Fibroblast of gingiva (primary cell): ENCODE measurements at regions not wholly inside any gene's neighbourhood (a gene's known extent, or its start where the extent isn't known, plus 50 kb on each side); places are given as distances from the start of the nearest gene placed in this dataset.
"Not testable (repeated sequence)": the region's sequence is repeated elsewhere in the genome, so short reads cannot be mapped to it uniquely, and the experiment has no call there.

Experiments
- DNase-seq: peaks from one replicate; pipeline ENCODE4 v3.0.0-alpha.2; 2011; ENCODE audit warnings: low read depth

GRCh38 chr16:21422824-21423223, 144.7 kb upstream of the CRYM start:
- not testable (repeated sequence) for DNase-seq

- DNase-seq = not testable (repeated sequence)
Measured at GRCh38 chr16:21404699-21405098, 126.6 kb upstream of the CRYM start.

- DNase-seq = not testable (repeated sequence)
Measured at GRCh38 chr16:21397866-21398265, 119.8 kb upstream of the CRYM start.

GRCh38 chr16:21396545-21396944, 118.5 kb upstream of the CRYM start:
- not testable (repeated sequence) for DNase-seq

- not testable (repeated sequence) for DNase-seq
Measured at GRCh38 chr16:21390634-21391033, 112.5 kb upstream of the CRYM start.

GRCh38 chr16:21389860-21390259, 111.8 kb upstream of the CRYM start:
- DNase-seq = not testable (repeated sequence)

GRCh38 chr16:21387757-21388156, 109.7 kb upstream of the CRYM start:
- DNase-seq = not testable (repeated sequence)

GRCh38 chr16:21386201-21386915, 108.3 kb upstream of the CRYM start:
- not testable (repeated sequence) for DNase-seq

GRCh38 chr16:21383682-21384081, 105.6 kb upstream of the CRYM start:
- not testable (repeated sequence) for DNase-seq

- DNase-seq = not testable (repeated sequence)
Measured at GRCh38 chr16:21379645-21380044, 101.6 kb upstream of the CRYM start.

- not testable (repeated sequence) for DNase-seq
Measured at GRCh38 chr16:21376196-21376899, 98.3 kb upstream of the CRYM start.

GRCh38 chr16:21375334-21375733, 97.2 kb upstream of the CRYM start:
- DNase-seq = peak; percentile 16

GRCh38 chr16:21373454-21373853, 95.4 kb upstream of the CRYM start:
- not testable (repeated sequence) for DNase-seq

GRCh38 chr16:21372862-21373261, 94.8 kb upstream of the CRYM start:
- DNase-seq = not testable (repeated sequence)

GRCh38 chr16:21372162-21372835, 94.2 kb upstream of the CRYM start:
- not testable (repeated sequence) for DNase-seq

GRCh38 chr16:21370791-21371190, 92.7 kb upstream of the CRYM start:
- DNase-seq = peak; percentile 45

- DNase-seq = not testable (repeated sequence)
Measured at GRCh38 chr16:21368973-21369942, 91.2 kb upstream of the CRYM start.

- not testable (repeated sequence) for DNase-seq
Measured at GRCh38 chr16:21367733-21368421, 89.8 kb upstream of the CRYM start.

GRCh38 chr16:21366998-21367397, 88.9 kb upstream of the CRYM start:
- DNase-seq = not testable (repeated sequence)

- not testable (repeated sequence) for DNase-seq
Measured at GRCh38 chr16:21365541-21365940, 87.5 kb upstream of the CRYM start.
